Mesenchymal stem cell (in vitro differentiated cells and primary cell): ENCODE measurements at regions not wholly inside any gene's neighbourhood (a gene's known extent, or its start where the extent isn't known, plus 50 kb on each side); places are given as distances from the start of the nearest gene placed in this dataset.

ENCODE experiments used
- DNase-seq: peaks from one replicate; pipeline ENCODE4 v3.0.0-alpha.2; 2013
- H2AFZ ChIP-seq: one replicate; pipeline ENCODE4 v1.6.1; 2013; ENCODE audit warnings: low read depth, mild to moderate bottlenecking, control low read depth, inconsistent platforms, low read length, moderate library complexity
- H2AK5ac ChIP-seq: 2 replicates; pipeline ENCODE4 v1.6.1; 2013; ENCODE audit warnings: low read length, moderate library complexity, mild to moderate bottlenecking, inconsistent platforms; ENCODE audit not compliant: severe bottlenecking
- H2BK120ac ChIP-seq: one replicate; pipeline ENCODE4 v1.6.1; 2013; ENCODE audit warnings: low read depth, mild to moderate bottlenecking, inconsistent platforms, low read length, moderate library complexity
- H2BK12ac ChIP-seq, 2 experiments: one replicate each; pipeline ENCODE4 v1.6.1; 2013; ENCODE audit warnings: inconsistent platforms in 2 of 2, low read length in 2 of 2, mild to moderate bottlenecking in 2 of 2, moderate library complexity in 2 of 2, control low read depth in 1 of 2
- H2BK15ac ChIP-seq: one replicate; pipeline ENCODE4 v1.6.1; 2013; ENCODE audit warnings: mild to moderate bottlenecking, low read depth, inconsistent platforms; ENCODE audit not compliant: poor library complexity, severe bottlenecking
- H2BK5ac ChIP-seq: 2 replicates; pipeline ENCODE4 v1.6.1; 2013; ENCODE audit warnings: low read depth, mild to moderate bottlenecking, low read length, control low read depth, inconsistent platforms; ENCODE audit not compliant: poor library complexity, severe bottlenecking
- H3K14ac ChIP-seq, 2 experiments: one replicate each; pipeline ENCODE4 v1.6.1; 2013; ENCODE audit warnings: inconsistent platforms in 2 of 2, low read length in 2 of 2, control low read depth in 1 of 2, mild to moderate bottlenecking in 1 of 2, moderate library complexity in 1 of 2
- H3K18ac ChIP-seq, 2 experiments: one replicate each; pipeline ENCODE4 v1.6.1; 2013; ENCODE audit warnings: inconsistent platforms in 2 of 2, low read length in 2 of 2, control low read depth in 1 of 2, low read depth in 1 of 2, mild to moderate bottlenecking in 1 of 2
- H3K23ac ChIP-seq, 2 experiments: one replicate each; pipeline ENCODE4 v1.6.1; 2013; ENCODE audit warnings: inconsistent platforms in 2 of 2, low read length in 2 of 2, mild to moderate bottlenecking in 2 of 2, moderate library complexity in 2 of 2, control low read depth in 1 of 2
- H3K27ac ChIP-seq: 2 replicates; pipeline ENCODE4 v1.5.1; 2013; ENCODE audit warnings: mild to moderate bottlenecking, moderate library complexity, low read length, control low read depth, inconsistent platforms; ENCODE audit not compliant: poor library complexity, severe bottlenecking
- H3K27me3 ChIP-seq, 2 experiments: 2 replicates each; pipeline versions ENCODE4 v1.6.1 to v1.7.0; 2013; ENCODE audit warnings: low read length in 2 of 2, mild to moderate bottlenecking in 2 of 2, moderate library complexity in 2 of 2, control low read depth in 1 of 2, inconsistent platforms in 1 of 2; ENCODE audit not compliant: control insufficient read depth in 1 of 2, insufficient read depth in 1 of 2
- H3K36me3 ChIP-seq, 2 experiments: 2 replicates each; pipeline versions ENCODE4 v1.6.1 to v1.7.0; 2013; ENCODE audit warnings: low read length in 2 of 2, control low read depth in 1 of 2, inconsistent platforms in 1 of 2, low read depth in 1 of 2, mild to moderate bottlenecking in 1 of 2; ENCODE audit not compliant: insufficient read depth in 2 of 2, control insufficient read depth in 1 of 2
- H3K4ac ChIP-seq, 2 experiments: one replicate each; pipeline ENCODE4 v1.6.1; 2013; ENCODE audit warnings: inconsistent platforms in 2 of 2, low read length in 2 of 2, mild to moderate bottlenecking in 2 of 2, moderate library complexity in 2 of 2, control low read depth in 1 of 2, low read depth in 1 of 2
- H3K4me1 ChIP-seq: 2 replicates; pipeline ENCODE4 v1.6.1; 2013; ENCODE audit warnings: low read depth, low read length, control low read depth; ENCODE audit not compliant: control insufficient read depth, insufficient read depth
- H3K4me2 ChIP-seq: 2 replicates; pipeline ENCODE4 v1.6.1; 2013; ENCODE audit warnings: low read length, mild to moderate bottlenecking, inconsistent platforms; ENCODE audit not compliant: poor library complexity, severe bottlenecking
- H3K4me3 ChIP-seq, 2 experiments: 2 replicates each; pipeline versions ENCODE4 v1.5.1 to v1.7.0; 2013; ENCODE audit warnings: low read length in 2 of 2, mild to moderate bottlenecking in 2 of 2, control low read depth in 1 of 2, low read depth in 1 of 2; ENCODE audit not compliant: insufficient read depth in 1 of 2
- H3K79me1 ChIP-seq: replicated peaks from 2 replicates; pipeline ENCODE4 v1.6.1; 2013; ENCODE audit warnings: mild to moderate bottlenecking, control low read depth, low read length, inconsistent platforms; ENCODE audit not compliant: poor library complexity, severe bottlenecking
- H3K9ac ChIP-seq: 2 replicates; pipeline ENCODE4 v1.7.0; 2013; ENCODE audit warnings: mild to moderate bottlenecking, low read length, moderate library complexity
- H3K9me3 ChIP-seq: 2 replicates; pipeline ENCODE4 v1.7.0; 2013; ENCODE audit warnings: mild to moderate bottlenecking, low read length; ENCODE audit not compliant: control insufficient read depth
- H4K8ac ChIP-seq: one replicate; pipeline ENCODE4 v1.6.1; 2013; ENCODE audit warnings: inconsistent platforms, mild to moderate bottlenecking, low read length, moderate library complexity
- H4K91ac ChIP-seq: one replicate; pipeline ENCODE4 v1.6.1; 2013; ENCODE audit warnings: mild to moderate bottlenecking, low read length, inconsistent platforms
- WGBS: methylation state at CpG from one replicate; pipeline ENCODE4 v1.1.7; 2013; ENCODE audit warnings: mixed read lengths; 5-methylcytosine and 5-hydroxymethylcytosine counted together

GRCh38 chr4:174420316-174420715 lies 102.0 kb downstream of the HPGD start:
- Histone ChIP-seq H3K9me3 (no peaks in the 10 kb centered on the region), H3K4me3 (no peak overlapping the region), H2AK5ac (no peak overlapping the region), H3K23ac (no peak overlapping the region), H3K4me1 (no peaks in the 10 kb centered on the region), H3K14ac (no peak overlapping the region), H3K18ac (no peak overlapping the region), H3K9ac (no peak overlapping the region), H2BK5ac (no peak overlapping the region), H2AFZ (no peak overlapping the region), H4K8ac (no peak overlapping the region), H3K36me3 (no peaks in the 10 kb centered on the region), H2BK120ac (no peak overlapping the region), H3K4me2 (no peak overlapping the region), H3K27ac (no peak overlapping the region), H2BK12ac (no peak overlapping the region), H3K27me3 (no peaks in the 10 kb centered on the region), H3K79me1 (no peaks in the 10 kb centered on the region), H2BK15ac (no peak overlapping the region), H3K4ac (no peak overlapping the region), H4K91ac (no peak overlapping the region)
- DNase-seq, result no peak
- 88% methylated on average over 5 of the region's 5 CpGs for whole genome bisulfite sequencing

- H3K4me1 ChIP-seq, result no peaks in the 10 kb centered on the region
Measured at GRCh38 chr4:174418640-174419212, 103.6 kb downstream of the HPGD start.

GRCh38 chr4:174408841-174409552 lies 113.3 kb downstream of the HPGD start:
- Histone ChIP-seq H4K91ac (no peak overlapping the region), H3K18ac (no peak overlapping the region), H3K14ac (no peak overlapping the region), H2BK5ac (no peak overlapping the region), H2AFZ (no peak overlapping the region), H3K27ac (no peak overlapping the region), H3K4me3 (no peak overlapping the region), H2AK5ac (no peak overlapping the region), H2BK15ac (no peak overlapping the region), H3K4ac (no peak overlapping the region), H2BK120ac (no peak overlapping the region), H4K8ac (no peak overlapping the region), H2BK12ac (no peak overlapping the region), H3K4me1 (no peaks in the 10 kb centered on the region), H3K23ac (no peak overlapping the region), H3K36me3 (no peaks in the 10 kb centered on the region), H3K79me1 (no peaks in the 10 kb centered on the region), H3K27me3 (no peaks in the 10 kb centered on the region), H3K4me2 (no peak overlapping the region), H3K9ac (no peak overlapping the region), H3K9me3 (peaks cover 8% of the 10 kb centered on the region)
- DNase-seq, result no peak
- WGBS, result 95% methylated on average over 8 of the region's 8 CpGs

More at GRCh38 chr4:174418640-174419212, 103.6 kb downstream of the HPGD start:
- H3K79me1 ChIP-seq, result no peaks in the 10 kb centered on the region
- H3K27ac ChIP-seq, result no peak overlapping the region
- H2BK120ac ChIP-seq, result no peak overlapping the region
- H2BK5ac ChIP-seq, result no peak overlapping the region
- H3K18ac ChIP-seq, result no peak overlapping the region
- H3K36me3 ChIP-seq, result no peaks in the 10 kb centered on the region
- H2BK12ac ChIP-seq, result no peak overlapping the region
- H2AFZ ChIP-seq, result no peak overlapping the region
- H3K9me3 ChIP-seq, result no peaks in the 10 kb centered on the region
- H3K4me3 ChIP-seq, result no peak overlapping the region
- H3K9ac ChIP-seq, result no peak overlapping the region
- no peak overlapping the region for H3K23ac ChIP-seq
- no peak for DNase-seq
- WGBS, result 100% methylated on average over 2 of the region's 4 CpGs
- H4K8ac ChIP-seq, result no peak overlapping the region
- no peak overlapping the region for H3K4me2 ChIP-seq
- no peak overlapping the region for H2BK15ac ChIP-seq
- H3K27me3 ChIP-seq, result no peaks in the 10 kb centered on the region
- no peak overlapping the region for H3K14ac ChIP-seq
- H2AK5ac ChIP-seq, result no peak overlapping the region
- H4K91ac ChIP-seq, result no peak overlapping the region
- no peak overlapping the region for H3K4ac ChIP-seq

- no peak overlapping the region for H2BK15ac ChIP-seq
- no peak overlapping the region for H4K8ac ChIP-seq
- peaks cover 8% of the 10 kb centered on the region for H3K9me3 ChIP-seq
- no peak overlapping the region for H3K4me2 ChIP-seq
- no peak overlapping the region for H2AFZ ChIP-seq
- no peak overlapping the region for H2BK12ac ChIP-seq
- no peak overlapping the region for H3K27ac ChIP-seq
- DNase-seq, result no peak
- no peak overlapping the region for H3K23ac ChIP-seq
- H2BK120ac ChIP-seq, result no peak overlapping the region
- no peak overlapping the region for H3K4ac ChIP-seq
- 91% methylated on average over 3 of the region's 3 CpGs for WGBS
- no peak overlapping the region for H3K14ac ChIP-seq
- no peak overlapping the region for H3K4me3 ChIP-seq
- H2BK5ac ChIP-seq, result no peak overlapping the region
- H3K27me3 ChIP-seq, result no peaks in the 10 kb centered on the region
- no peaks in the 10 kb centered on the region for H3K36me3 ChIP-seq
- no peaks in the 10 kb centered on the region for H3K79me1 ChIP-seq
- no peak overlapping the region for H3K18ac ChIP-seq
- H2AK5ac ChIP-seq, result no peak overlapping the region
- H4K91ac ChIP-seq, result no peak overlapping the region
- peaks cover 5% of the 10 kb centered on the region for H3K4me1 ChIP-seq
- no peak overlapping the region for H3K9ac ChIP-seq
Measured at GRCh38 chr4:174406383-174406782, 115.9 kb downstream of the HPGD start.
